GM18907 (cell line): ENCODE measurements at regions not wholly inside any gene's neighbourhood (a gene's known extent, or its start where the extent isn't known, plus 50 kb on each side); places are given as distances from the start of the nearest gene placed in this dataset.
A peak's percentile ranks its signal among the peaks of the same experiment; 100 is the strongest.

ENCODE experiments used
- ATAC-seq: cut with Tn5 transposase; IDR thresholded peaks from one replicate; pipeline ENCODE4 v1.9.1; 2021; ENCODE audit warnings: mild to moderate bottlenecking, moderate library complexity; ENCODE audit not compliant: unreplicated experiment

DNA sequence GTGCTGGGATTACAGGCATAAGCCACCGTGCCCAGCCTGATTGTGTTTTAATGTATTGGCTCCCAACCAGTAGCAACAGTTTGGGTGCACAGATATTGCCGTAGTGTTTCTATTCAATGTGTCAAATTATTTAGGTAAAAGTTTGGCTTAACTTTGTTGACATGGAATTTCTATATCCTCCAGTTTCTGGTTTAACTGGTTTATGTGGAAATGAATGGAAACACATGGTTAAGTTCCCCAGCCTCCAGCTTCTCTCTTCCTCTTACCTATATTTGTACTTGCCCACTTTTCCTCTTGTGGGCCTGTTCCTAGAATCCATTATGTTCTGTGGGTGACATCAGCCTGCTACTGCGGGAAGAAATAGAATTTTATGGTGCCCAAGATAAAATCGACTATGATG is 53.9 kb upstream of the ESR1 start:
- no peak for ATAC-seq

DNA sequence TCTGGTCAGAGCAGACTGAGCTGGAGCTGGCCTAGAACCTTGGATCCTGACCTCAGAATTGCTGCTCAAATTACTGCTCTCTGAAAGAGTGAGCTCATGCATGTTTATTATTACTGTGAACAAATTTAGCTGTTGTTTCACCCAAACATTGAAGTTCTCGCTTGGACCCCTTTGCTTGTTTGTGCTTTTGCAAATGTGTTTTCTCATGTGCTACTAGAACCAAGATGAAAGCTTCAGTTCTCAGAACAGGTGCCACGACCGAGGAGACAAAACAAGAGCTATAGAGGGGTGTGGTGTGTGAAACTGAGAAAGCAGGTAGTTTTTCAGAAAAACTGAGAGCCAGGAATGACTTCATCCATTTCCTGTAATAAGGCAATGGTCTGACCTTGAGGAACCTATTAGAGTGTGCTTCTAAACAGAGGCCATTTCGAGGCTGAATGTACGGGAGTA is 50.0 kb upstream of the ESR1 start:
- ATAC-seq, result peak; percentile 98
